Thoracic aorta (tissue), 2 donors: ENCODE measurements at regions not wholly inside any gene's neighbourhood (a gene's known extent, or its start where the extent isn't known, plus 50 kb on each side); places are given as distances from the start of the nearest gene placed in this dataset.
"Not testable (repeated sequence)": the region's sequence is repeated elsewhere in the genome, so short reads cannot be mapped to it uniquely, and the experiment has no call there.

Source experiments
- ATAC-seq: fragments of 150-250 bp; one replicate; pipeline ENCODE4 v1.8.0; 2017; ENCODE audit warnings: low read depth; ENCODE audit not compliant: insufficient number of reproducible peaks, low FRiP score
- DNase-seq: peaks from one replicate; pipeline ENCODE4 v3.0.0-alpha.2; 2020; ENCODE audit warnings: low spot score
- H3K27ac ChIP-seq, 2 donors: fragments of 200-600 bp; sonication (generic); 1 replicate in 1 of 2; 2 replicates in 1 of 2; pipeline ENCODE4 v1.5.1; 2016; ENCODE audit warnings: mild to moderate bottlenecking in 2 of 2, moderate library complexity in 2 of 2
- H3K27me3 ChIP-seq: fragments of 200-600 bp; sonication (generic); replicated peaks from 2 replicates; pipeline ENCODE4 v1.6.0; 2016; ENCODE audit warnings: mild to moderate bottlenecking; ENCODE audit not compliant: insufficient read depth
- H3K36me3 ChIP-seq: fragments of 200-600 bp; sonication (generic); one replicate; pipeline ENCODE4 v1.5.1; 2016
- H3K4me1 ChIP-seq, 2 donors: fragments of 200-600 bp; sonication (generic); 1 replicate in 1 of 2; 2 replicates in 1 of 2; pipeline versions ENCODE4 v1.5.1 to v1.6.0; 2016; ENCODE audit warnings: low read depth in 2 of 2, mild to moderate bottlenecking in 1 of 2; ENCODE audit not compliant: control insufficient read depth in 1 of 2
- H3K4me3 ChIP-seq: fragments of 200-600 bp; sonication (generic); 2 replicates; pipeline ENCODE4 v1.5.1; 2016; ENCODE audit warnings: mild to moderate bottlenecking
- H3K9me3 ChIP-seq: fragments of 200-600 bp; sonication (generic); 2 replicates; pipeline ENCODE4 v1.5.1; 2016

- H3K4me3 ChIP-seq: peak overlapping the region; percentile 31
- not testable (repeated sequence) for H3K36me3 ChIP-seq, H3K27ac ChIP-seq, ATAC-seq, H3K4me1 ChIP-seq, DNase-seq, H3K9me3 ChIP-seq, H3K27me3 ChIP-seq
These were observed 55.6 kb upstream of the MTLN start for GRCh38 chr2:110267828-110268407.

DNA sequence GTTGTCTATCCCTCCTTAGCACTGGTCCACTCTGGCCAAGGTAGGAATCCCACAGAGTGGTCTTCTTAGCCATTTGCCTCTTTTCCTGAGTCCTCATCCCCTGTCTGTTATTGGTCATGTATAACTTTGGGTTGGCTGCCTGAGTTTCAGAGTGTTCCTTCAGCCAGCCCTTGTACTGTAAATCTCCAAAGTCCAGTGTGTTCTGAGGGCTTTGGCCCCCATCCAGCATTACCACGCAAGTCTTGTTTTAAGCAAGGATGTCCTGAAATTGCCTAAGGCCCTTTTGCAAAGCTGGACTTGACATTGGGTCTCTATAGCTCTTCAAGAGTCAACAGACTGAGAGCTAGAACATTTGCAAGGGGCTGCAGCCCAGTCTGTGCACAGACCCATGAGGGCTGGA is 52.5 kb upstream of the MTLN start:
- H3K4me3 ChIP-seq, H3K27ac ChIP-seq, ATAC-seq, H3K36me3 ChIP-seq, H3K9me3 ChIP-seq, H3K4me1 ChIP-seq, H3K27me3 ChIP-seq, DNase-seq: not testable (repeated sequence)

DNA sequence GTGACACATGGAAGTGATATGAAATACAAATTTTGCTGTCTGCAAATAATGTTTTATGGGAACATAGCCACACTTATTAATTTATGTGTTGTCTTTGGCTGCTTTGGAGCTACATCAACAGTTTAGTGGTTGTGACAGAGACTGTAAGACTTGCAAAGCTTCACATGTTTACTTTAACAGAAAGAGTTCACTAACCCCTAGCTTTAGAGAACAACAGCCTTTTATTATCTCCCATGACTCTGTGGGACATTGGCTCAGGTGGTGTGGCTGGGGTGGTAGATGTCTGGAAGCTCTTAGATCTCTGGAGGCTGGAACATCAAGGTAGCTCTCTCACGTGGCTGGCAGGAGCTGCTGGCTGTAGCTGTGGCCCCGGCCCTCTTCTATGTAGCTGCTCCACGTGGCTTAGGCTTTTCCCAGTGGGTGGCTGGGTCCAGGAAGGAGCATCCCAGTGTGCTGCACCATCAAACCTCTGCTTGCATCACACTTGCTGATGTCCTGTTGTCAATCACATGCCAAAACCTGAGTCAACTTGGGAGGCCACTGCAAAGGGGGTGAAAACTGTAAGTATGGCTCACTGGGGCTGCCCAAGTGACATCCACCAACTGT is 51.8 kb upstream of the MTLN start:
- H3K27ac ChIP-seq, ATAC-seq, H3K4me1 ChIP-seq, H3K36me3 ChIP-seq, H3K4me3 ChIP-seq, H3K27me3 ChIP-seq, DNase-seq, H3K9me3 ChIP-seq: not testable (repeated sequence)

DNA sequence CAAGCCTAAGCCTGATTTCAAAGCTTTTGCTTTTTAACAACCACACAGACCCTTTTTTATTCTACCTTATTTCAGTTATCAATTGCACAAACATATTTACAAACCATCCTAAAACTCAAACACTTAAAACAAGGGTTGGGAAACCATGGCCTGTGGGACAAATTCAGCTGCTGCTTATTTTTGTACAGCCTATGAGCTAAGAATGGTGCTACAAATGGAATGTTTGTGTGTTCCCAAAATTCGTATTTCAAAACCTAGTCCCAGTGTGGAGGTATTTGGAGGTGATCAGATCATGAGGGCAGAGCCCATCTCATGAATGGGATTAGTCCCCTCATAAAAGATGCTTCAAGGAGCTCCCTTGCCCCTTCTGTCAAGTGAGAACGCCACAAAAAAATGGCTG is 51.1 kb upstream of the MTLN start:
- not testable (repeated sequence) for ATAC-seq, H3K4me3 ChIP-seq, H3K27me3 ChIP-seq, H3K27ac ChIP-seq, H3K36me3 ChIP-seq, DNase-seq, H3K9me3 ChIP-seq, H3K4me1 ChIP-seq
